ENCODE measurements at regions not wholly inside any gene's neighbourhood (a gene's known extent, or its start where the extent isn't known, plus 50 kb on each side); places are given as distances from the start of the nearest gene placed in this dataset.
A peak's percentile ranks its signal among the peaks of the same experiment; 100 is the strongest.

GRCh38 chr2:240299710-240300068, 135.8 kb upstream of the GPC1 start:
- peak; percentile 26 for DNase-seq

- DNase-seq = peak; percentile 28
Measured at GRCh38 chr2:240300261-240300821, 135.1 kb upstream of the GPC1 start.

GRCh38 chr2:240300840-240301239, 134.6 kb upstream of the GPC1 start:
- peak; percentile 22 for DNase-seq

- peak; percentile 46 for DNase-seq
Measured at GRCh38 chr2:240301256-240301795, 134.1 kb upstream of the GPC1 start.

GRCh38 chr2:240302041-240302440, 133.4 kb upstream of the GPC1 start:
- DNase-seq = peak; percentile 25

GRCh38 chr2:240302933-240303595, 132.4 kb upstream of the GPC1 start:
- DNase-seq = peak; percentile 10

- peak; percentile 30 for DNase-seq
Measured at GRCh38 chr2:240303896-240304745, 131.3 kb upstream of the GPC1 start.

GRCh38 chr2:240304746-240305161, 130.7 kb upstream of the GPC1 start:
- DNase-seq = peak; percentile 23

GRCh38 chr2:240305369-240305962, 130.0 kb upstream of the GPC1 start:
- no peak for DNase-seq

- no peak for DNase-seq
Measured at GRCh38 chr2:240306185-240306584, 129.3 kb upstream of the GPC1 start.

- DNase-seq = peak; percentile 25
Measured at GRCh38 chr2:240308111-240308651, 127.3 kb upstream of the GPC1 start.

GRCh38 chr2:240309214-240309613, 126.2 kb upstream of the GPC1 start:
- peak; percentile 7 for DNase-seq

- DNase-seq = no peak
Measured at GRCh38 chr2:240310201-240310600, 125.3 kb upstream of the GPC1 start.

GRCh38 chr2:240310645-240311044, 124.8 kb upstream of the GPC1 start:
- no peak for DNase-seq

- no peak for DNase-seq
Measured at GRCh38 chr2:240311821-240312220, 123.6 kb upstream of the GPC1 start.

- DNase-seq = no peak
Measured at GRCh38 chr2:240319221-240319854, 116.1 kb upstream of the GPC1 start.

- no peak for DNase-seq
Measured at GRCh38 chr2:240319855-240320203, 115.6 kb upstream of the GPC1 start.

GRCh38 chr2:240320204-240320993, 115.1 kb upstream of the GPC1 start:
- DNase-seq = no peak

GRCh38 chr2:240322231-240322955, 113.1 kb upstream of the GPC1 start:
- DNase-seq = no peak

GRCh38 chr2:240322991-240323390, 112.5 kb upstream of the GPC1 start:
- DNase-seq = no peak
